ENCODE measurements at regions not wholly inside any gene's neighbourhood (a gene's known extent, or its start where the extent isn't known, plus 50 kb on each side); places are given as distances from the start of the nearest gene placed in this dataset.
A peak's percentile ranks its signal among the peaks of the same experiment; 100 is the strongest.

DNA sequence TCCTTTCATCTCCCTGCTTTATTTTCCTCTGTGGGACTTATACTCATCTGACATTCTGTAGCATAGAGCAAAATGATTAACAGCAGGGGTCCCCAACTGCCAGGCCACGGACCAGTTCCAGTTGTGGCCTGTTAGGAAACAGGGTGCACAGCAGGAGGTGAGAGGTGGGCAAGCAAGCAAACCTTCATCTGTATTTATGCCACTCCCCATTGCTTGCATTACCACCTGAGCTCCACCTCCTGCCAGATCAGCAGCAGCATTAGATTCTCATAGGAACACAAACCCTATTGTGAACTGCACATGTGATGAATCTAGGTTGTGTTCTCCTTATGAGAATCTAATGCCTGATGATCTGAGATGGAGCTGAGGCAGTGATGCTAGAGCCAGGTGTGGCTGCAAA, 130.5 kb upstream of the SLC24A3 start:
- no peaks in the 10 kb centered on the region for H3K36me3 ChIP-seq (replicated peaks; ENCODE audit: control insufficient read depth, insufficient read depth, low read length)
- no peaks in the 10 kb centered on the region for H3K27me3 ChIP-seq (ENCODE audit: control insufficient read depth, insufficient read depth, low read length)
- no peak overlapping the region for H3K4me3 ChIP-seq (ENCODE audit: insufficient read depth, low read depth, low read length)
- DNase-seq: no peak

DNA sequence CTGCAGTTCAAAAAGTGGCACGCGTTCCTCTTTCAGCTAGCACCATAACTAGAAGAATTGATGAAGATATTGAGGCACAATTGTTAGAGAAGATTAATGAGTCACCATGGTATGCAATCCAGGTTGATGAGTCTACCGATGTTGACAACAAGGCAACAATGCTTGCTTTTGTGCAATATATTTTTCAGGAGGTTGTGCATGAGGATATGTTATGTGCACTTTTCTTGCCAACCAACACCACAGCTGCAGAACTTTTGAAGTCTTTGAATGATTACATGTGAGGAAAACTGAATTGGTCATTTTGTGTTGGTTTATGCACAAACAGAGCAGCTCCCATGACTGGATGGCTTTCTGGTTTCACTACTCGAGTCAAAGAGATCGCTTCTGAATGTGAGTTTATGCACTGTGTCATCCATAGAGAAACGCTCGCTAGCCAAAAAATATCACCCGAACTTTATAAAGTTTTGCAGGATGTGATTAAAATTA, 129.3 kb upstream of the SLC24A3 start:
- no peak for DNase-seq
- H3K36me3 ChIP-seq (replicated peaks; ENCODE audit: control insufficient read depth, insufficient read depth, low read length): no peaks in the 10 kb centered on the region
- no peak overlapping the region for H3K4me3 ChIP-seq (ENCODE audit: insufficient read depth, low read depth, low read length)
- H3K27me3 ChIP-seq (ENCODE audit: control insufficient read depth, insufficient read depth, low read length): no peaks in the 10 kb centered on the region

DNA sequence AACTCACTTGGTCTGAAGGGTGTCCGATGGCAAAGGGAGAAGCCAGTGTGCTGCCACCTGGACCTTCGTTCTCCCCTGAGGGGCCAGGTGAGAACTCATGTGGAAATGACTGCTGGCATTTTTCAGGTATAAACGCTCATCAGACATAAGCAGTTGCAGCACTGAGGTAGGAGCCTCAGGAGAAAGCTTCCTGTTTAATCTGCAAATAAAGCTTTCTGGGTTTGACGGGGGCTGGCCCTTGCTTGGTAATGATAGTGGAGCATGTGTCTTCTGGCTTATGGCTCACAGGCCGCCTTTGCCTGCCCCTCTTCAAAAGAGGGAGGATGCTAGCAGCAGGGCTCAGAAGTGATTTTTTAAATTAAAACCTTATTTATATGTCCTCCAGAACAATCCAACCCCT, 122.1 kb upstream of the SLC24A3 start:
- Histone ChIP-seq H3K27me3 (ENCODE audit: control insufficient read depth, insufficient read depth, low read length) (no peaks in the 10 kb centered on the region), H3K36me3 (replicated peaks; ENCODE audit: control insufficient read depth, insufficient read depth, low read length) (no peaks in the 10 kb centered on the region), H3K4me3 (ENCODE audit: insufficient read depth, low read depth, low read length) (no peak overlapping the region)
- DNase-seq: no peak

DNA sequence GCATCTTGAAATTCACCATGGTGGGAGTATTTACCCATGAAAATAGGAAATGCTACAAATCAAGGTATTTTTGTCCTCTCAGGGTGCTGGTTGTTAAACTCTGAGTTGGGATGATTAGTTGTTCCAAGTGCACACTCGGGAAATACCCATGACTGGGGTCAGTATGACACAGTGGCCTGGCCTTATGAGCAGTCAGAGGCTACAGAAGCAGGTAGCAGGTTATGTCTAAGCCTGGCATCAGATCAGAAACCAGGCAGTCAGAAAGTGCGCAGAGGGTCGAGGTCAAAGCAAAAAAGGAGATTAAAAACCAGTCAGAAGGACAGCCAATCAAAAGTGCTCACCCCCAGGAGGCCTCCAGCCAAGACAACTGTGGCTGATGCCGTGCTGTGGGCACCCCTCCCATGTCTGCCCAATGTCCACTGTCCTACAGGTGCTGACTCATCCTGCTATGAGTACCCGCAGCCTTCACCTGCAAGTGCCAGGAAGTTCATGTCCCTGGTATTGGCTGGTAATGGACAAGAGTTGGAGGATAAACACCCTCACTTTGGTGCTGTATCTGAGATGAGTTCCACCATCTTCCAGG, 117.4 kb upstream of the SLC24A3 start:
- no peak for DNase-seq
- no peak overlapping the region for H3K4me3 ChIP-seq (ENCODE audit: insufficient read depth, low read depth, low read length)

DNA sequence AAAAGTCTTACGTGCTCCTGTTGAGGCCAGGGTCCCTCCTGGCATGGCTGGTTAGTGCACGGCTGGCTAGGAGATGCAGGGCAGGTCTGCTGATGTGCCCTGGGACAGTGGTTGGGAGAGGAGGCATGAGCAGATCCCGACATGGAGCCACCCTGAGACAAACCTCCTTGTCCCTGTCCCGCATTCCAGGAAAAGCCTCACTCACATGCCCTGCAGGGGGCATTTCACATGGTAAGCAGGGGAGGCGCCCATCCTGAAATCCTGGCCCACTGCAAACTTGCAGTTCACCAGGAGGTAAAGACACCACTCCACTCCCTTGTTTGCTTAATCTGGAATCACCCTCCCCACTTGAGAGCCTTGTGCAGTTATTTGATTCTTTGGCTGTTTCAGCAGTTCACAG, 116.7 kb upstream of the SLC24A3 start:
- peak; percentile 44 for DNase-seq
- no peak overlapping the region for H3K4me3 ChIP-seq (ENCODE audit: insufficient read depth, low read depth, low read length)
- H3K27me3 ChIP-seq (ENCODE audit: control insufficient read depth, insufficient read depth, low read length): no peaks in the 10 kb centered on the region
- H3K36me3 ChIP-seq (replicated peaks; ENCODE audit: control insufficient read depth, insufficient read depth, low read length): no peaks in the 10 kb centered on the region

More for the DNA sequence above, 117.4 kb upstream of the SLC24A3 start:
- no peaks in the 10 kb centered on the region for H3K27me3 ChIP-seq (ENCODE audit: control insufficient read depth, insufficient read depth, low read length)
- no peaks in the 10 kb centered on the region for H3K36me3 ChIP-seq (replicated peaks; ENCODE audit: control insufficient read depth, insufficient read depth, low read length)

DNA sequence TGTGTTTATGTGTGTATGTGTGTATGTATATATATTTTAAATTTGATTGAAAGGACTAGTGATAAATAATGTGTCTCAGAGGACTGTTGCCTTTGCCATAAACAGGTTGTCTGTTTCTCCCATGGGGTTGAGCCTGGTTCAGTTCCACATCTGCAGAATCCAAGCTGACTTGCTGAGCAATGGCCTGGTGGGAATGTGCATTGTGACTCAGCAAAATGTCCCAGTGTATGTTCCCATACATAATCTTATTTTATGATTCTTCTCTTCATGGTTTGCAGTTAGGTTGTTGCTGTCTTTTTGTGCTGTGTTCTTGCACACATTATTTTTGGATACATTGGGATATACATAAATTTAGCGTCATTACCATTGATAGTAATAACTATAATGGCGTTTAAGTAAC, 115.6 kb upstream of the SLC24A3 start:
- Histone ChIP-seq H3K4me3 (ENCODE audit: insufficient read depth, low read depth, low read length) (no peak overlapping the region), H3K36me3 (replicated peaks; ENCODE audit: control insufficient read depth, insufficient read depth, low read length) (no peaks in the 10 kb centered on the region), H3K27me3 (ENCODE audit: control insufficient read depth, insufficient read depth, low read length) (no peaks in the 10 kb centered on the region)
- DNase-seq: no peak

DNA sequence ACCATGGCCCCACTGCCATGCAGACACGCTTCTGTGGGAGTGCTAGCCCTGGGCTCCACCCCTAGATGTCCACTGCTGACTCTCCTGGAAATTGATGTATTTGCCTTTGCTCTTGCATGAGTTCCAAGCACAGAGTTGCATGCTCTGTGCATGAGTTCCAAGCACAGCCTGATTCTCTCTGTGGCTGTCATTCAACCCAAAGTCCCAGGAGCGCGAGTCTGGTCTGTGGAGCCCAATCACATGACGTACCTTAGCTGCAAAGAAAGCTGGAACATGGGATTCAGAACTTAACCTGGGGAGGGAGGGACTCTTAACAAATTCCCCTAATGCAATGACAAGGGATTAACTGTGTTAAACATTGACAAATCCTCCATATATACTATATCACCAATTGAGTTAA, 114.3 kb upstream of the SLC24A3 start:
- no peak for DNase-seq
- Histone ChIP-seq H3K4me3 (ENCODE audit: insufficient read depth, low read depth, low read length) (no peak overlapping the region), H3K36me3 (replicated peaks; ENCODE audit: control insufficient read depth, insufficient read depth, low read length) (no peaks in the 10 kb centered on the region), H3K27me3 (ENCODE audit: control insufficient read depth, insufficient read depth, low read length) (no peaks in the 10 kb centered on the region)

DNA sequence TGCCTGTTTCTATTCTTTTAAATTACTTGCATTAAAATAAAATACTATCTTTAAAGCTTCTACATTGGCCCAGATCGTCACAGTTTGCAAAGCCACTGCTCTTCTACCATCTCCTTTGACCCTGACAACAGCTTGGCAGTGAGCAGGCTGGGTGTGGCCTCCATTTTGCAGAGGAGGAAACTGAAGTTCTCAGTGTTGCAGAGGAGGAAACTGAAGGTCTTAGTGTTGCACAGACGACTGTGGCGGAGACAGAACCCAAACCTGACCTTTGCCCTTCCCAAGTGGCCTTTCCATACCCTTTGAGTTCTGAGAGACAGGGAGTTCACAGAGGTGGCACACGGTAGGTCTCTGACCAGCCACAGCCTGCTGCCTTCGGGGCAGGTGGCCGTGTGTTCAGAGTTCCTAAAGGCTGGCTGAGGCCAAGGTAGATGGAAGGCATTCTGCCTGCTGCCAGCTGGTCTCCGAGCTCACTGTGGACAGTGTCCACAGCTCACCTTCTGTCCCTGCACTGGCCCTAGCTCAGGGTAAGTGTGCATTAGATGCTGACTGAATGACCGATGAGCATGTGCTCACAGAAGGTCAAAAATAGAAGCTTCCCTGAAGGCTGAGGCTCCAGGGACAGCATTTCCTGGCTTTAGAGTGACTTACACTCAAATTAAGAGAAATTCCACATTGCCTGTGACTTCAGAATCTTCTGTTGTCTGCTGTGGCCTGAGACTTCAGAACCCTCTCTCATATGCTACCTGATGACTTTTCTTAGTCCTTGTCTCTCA, 113.5 kb upstream of the SLC24A3 start:
- DNase-seq: no peak

DNA sequence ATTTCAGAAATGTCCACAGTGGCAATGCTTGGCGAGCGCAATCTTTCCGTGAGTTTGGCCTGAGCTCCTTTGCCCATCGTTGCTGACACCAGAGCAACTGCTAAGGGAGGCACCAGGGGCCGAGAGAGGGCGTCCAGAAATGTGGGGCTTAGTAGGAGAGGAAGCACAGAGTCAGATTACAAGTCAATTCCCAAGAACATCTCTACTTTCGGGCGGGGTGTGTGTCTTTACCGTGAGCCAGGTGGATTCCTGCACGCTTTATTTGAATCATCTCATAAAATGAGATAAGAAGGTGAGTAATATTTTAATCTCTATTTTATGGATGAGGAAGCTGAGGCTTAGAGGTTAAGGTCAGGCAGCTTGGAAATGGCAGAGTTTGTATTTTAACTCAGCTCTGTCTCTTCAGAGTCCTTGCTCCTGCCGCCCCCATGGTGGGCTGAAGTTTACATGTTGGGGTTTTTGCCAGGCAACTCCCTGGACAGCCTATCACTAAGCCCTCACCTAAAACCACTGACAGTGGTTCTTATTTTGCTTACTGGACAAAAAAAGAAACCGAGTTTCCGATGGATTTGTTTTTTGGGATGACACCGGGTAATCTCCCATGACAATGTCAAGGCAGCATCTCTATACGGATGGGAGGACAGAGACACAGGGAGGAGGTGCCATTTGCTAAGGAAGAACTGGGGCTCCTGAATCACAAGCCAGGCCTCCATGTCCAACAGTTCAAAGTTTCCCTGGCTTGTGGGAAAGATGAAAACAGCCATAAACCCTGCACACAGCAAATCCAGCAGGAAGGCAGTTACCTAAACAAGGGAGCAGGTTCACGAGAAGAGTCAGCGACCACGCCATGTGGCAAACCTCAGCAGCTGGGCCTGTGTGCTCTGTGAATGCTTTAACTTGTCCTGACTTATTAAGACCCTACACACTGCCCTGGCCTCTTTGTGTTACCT, 112.6 kb upstream of the SLC24A3 start:
- no peaks in the 10 kb centered on the region for H3K36me3 ChIP-seq (replicated peaks; ENCODE audit: control insufficient read depth, insufficient read depth, low read length)
- DNase-seq: no peak
- H3K4me3 ChIP-seq (ENCODE audit: insufficient read depth, low read depth, low read length): no peak overlapping the region
- no peaks in the 10 kb centered on the region for H3K27me3 ChIP-seq (ENCODE audit: control insufficient read depth, insufficient read depth, low read length)

More for the DNA sequence above, 113.5 kb upstream of the SLC24A3 start:
- no peaks in the 10 kb centered on the region for H3K27me3 ChIP-seq (ENCODE audit: control insufficient read depth, insufficient read depth, low read length)
- no peak overlapping the region for H3K4me3 ChIP-seq (ENCODE audit: insufficient read depth, low read depth, low read length)
- H3K36me3 ChIP-seq (replicated peaks; ENCODE audit: control insufficient read depth, insufficient read depth, low read length): no peaks in the 10 kb centered on the region

DNA sequence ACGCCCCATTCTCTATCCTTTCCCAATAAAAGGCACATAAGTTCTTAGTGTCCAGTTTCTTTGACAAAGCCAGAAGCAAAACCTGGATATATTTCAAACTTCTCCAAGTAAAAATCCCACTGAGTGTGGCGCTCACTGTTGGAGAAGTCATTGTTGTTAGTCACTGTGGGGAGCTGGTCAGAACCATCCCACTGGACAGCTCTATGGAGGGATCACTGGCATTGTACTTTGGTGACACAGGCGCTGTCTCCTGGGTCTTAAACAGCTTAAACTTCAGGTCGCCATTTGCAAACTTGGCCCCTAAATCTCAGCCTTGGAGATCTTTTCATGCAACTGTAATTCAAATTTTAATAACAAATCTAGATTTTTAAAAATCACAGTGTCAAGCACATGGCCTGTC, 111.5 kb upstream of the SLC24A3 start:
- Histone ChIP-seq H3K4me3 (ENCODE audit: insufficient read depth, low read depth, low read length) (no peak overlapping the region), H3K36me3 (replicated peaks; ENCODE audit: control insufficient read depth, insufficient read depth, low read length) (no peaks in the 10 kb centered on the region), H3K27me3 (ENCODE audit: control insufficient read depth, insufficient read depth, low read length) (no peaks in the 10 kb centered on the region)
- no peak for DNase-seq

DNA sequence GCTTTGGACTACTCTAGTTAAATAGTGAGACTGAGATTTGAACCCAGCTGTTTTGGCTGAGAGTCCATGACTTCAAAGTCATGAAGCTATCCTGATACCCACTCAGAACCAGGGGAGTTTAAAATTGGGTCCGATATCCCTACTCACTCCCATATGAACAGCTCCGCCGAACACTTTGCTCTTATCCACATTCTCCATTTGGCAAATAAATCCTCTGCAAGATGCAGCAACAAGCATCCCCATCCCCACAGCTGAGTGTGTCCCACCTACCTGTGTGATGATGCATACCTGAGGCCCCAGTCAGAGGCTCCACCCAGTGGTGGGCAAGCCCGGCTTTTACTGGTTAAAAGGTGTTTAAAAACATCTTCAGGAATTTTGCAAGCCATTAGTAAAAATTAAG, 108.3 kb upstream of the SLC24A3 start:
- no peaks in the 10 kb centered on the region for H3K27me3 ChIP-seq (ENCODE audit: control insufficient read depth, insufficient read depth, low read length)
- no peaks in the 10 kb centered on the region for H3K36me3 ChIP-seq (replicated peaks; ENCODE audit: control insufficient read depth, insufficient read depth, low read length)
- no peak for DNase-seq
- no peak overlapping the region for H3K4me3 ChIP-seq (ENCODE audit: insufficient read depth, low read depth, low read length)

DNA sequence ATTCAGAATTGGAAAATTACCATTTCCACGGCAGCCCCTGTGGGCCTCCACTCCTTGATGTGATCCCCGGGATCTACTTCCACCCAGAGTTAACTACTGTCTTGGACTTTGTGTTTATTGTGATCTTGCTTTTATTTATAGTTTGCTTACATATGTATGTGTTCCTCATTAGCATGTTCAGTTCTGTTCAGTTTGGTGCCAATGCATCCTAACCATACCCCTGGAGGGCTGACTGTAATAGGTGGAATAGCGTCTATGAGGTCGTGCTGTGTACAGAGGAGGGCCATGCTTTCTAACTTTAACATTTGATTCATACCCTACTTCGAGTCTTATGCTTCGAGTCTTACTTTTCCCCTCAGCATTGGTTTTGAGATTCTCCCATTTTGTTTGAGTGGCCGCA, 104.3 kb upstream of the SLC24A3 start:
- no peaks in the 10 kb centered on the region for H3K36me3 ChIP-seq (replicated peaks; ENCODE audit: control insufficient read depth, insufficient read depth, low read length)
- no peak overlapping the region for H3K4me3 ChIP-seq (ENCODE audit: insufficient read depth, low read depth, low read length)
- DNase-seq: no peak
- no peaks in the 10 kb centered on the region for H3K27me3 ChIP-seq (ENCODE audit: control insufficient read depth, insufficient read depth, low read length)

DNA sequence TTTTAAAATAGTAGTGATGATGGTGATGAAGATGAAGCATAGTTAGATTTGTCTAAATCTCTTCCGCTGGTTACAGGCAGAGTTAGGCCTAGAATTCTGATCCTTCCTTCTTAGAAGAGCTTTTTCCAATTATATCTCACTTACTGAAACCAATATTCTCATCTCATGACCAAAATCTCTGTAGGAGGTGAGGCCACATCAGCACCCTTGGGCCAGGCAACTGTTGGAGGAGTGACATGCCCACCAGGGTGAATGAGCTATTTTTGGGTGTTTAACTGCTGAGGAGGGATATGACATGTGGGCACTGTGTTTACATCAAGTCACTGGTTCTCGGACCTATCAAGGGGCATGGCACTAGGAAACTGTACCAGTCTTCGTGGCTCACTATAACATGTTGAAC, 102.2 kb upstream of the SLC24A3 start:
- Histone ChIP-seq H3K27me3 (ENCODE audit: control insufficient read depth, insufficient read depth, low read length) (no peaks in the 10 kb centered on the region), H3K4me3 (ENCODE audit: insufficient read depth, low read depth, low read length) (no peak overlapping the region), H3K36me3 (replicated peaks; ENCODE audit: control insufficient read depth, insufficient read depth, low read length) (no peaks in the 10 kb centered on the region)
- DNase-seq: no peak

DNA sequence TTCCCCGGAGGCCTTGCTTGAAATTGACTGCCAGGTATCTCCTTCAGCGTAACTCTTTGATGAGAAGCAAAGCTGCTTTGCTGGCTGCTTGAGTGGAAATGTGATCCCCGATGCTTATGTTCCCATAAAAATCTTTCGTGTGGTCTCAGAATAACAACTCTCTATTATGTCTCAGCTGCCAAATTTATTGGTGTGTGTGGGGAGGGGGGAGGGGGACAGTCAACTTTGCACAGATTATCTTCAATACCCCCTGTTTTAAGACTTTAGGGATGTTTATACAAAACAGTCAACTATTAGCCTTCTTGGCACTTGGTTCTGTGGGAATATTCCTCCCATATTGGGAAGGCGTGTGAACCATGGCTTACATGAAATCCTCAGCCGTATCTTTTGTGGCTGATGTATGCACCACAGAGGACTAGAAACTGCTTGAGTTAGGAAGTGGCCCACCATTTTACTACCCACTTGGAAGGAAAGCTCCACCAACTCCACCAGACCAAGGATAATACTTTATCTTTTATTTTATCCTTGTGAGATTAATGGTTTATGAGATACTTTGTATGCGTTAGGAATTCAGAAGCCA, 101.5 kb upstream of the SLC24A3 start:
- DNase-seq: no peak
- Histone ChIP-seq H3K4me3 (ENCODE audit: insufficient read depth, low read depth, low read length) (no peak overlapping the region), H3K36me3 (replicated peaks; ENCODE audit: control insufficient read depth, insufficient read depth, low read length) (no peaks in the 10 kb centered on the region), H3K27me3 (ENCODE audit: control insufficient read depth, insufficient read depth, low read length) (no peaks in the 10 kb centered on the region)

Data from H7 (cell line).